Panc1 (cell line): ENCODE measurements at regions not wholly inside any gene's neighbourhood (a gene's known extent, or its start where the extent isn't known, plus 50 kb on each side); places are given as distances from the start of the nearest gene placed in this dataset.

Source experiments
- CTCF ChIP-seq: fragments of 450-650 bp; IDR thresholded peaks from 2 replicates; pipeline ENCODE4 v1.5.1; 2017; ENCODE audit warnings: mild to moderate bottlenecking
- POLR2AphosphoS5 ChIP-seq: IDR thresholded peaks from 2 replicates; pipeline ENCODE4 v1.6.1; 2012; ENCODE audit warnings: mild to moderate bottlenecking, low read depth, low read length, moderate library complexity
- REST ChIP-seq, 2 experiments: IDR thresholded peaks; 2 replicates each; pipeline ENCODE4 v1.6.1; 2011 to 2012; ENCODE audit warnings: low read depth in 2 of 2, control low read depth in 1 of 2, low read length in 1 of 2, mild to moderate bottlenecking in 1 of 2, moderate library complexity in 1 of 2; ENCODE audit not compliant: insufficient read depth in 1 of 2
- TCF7L2 ChIP-seq: IDR thresholded peaks from 2 replicates; pipeline ENCODE4 v1.6.1; 2011; ENCODE audit warnings: mild to moderate bottlenecking, low read depth, low read length, inconsistent platforms

- no peak for TF ChIP-seq CTCF
- no peak for TF ChIP-seq REST (IDR thresholded peaks at IDR 0.05; ENCODE audit: insufficient read depth in 1 of 2, low read depth in 2 of 2, low read length in 1 of 2)
- no peak for TF ChIP-seq POLR2AphosphoS5
- no peak for TF ChIP-seq TCF7L2
These were observed 154.5 kb upstream of the SUCLG2 start for GRCh38 chr3:67808906-67809305.
